IPS DF 6.9 (cell line): ENCODE measurements at regions not wholly inside any gene's neighbourhood (a gene's known extent, or its start where the extent isn't known, plus 50 kb on each side); places are given as distances from the start of the nearest gene placed in this dataset.
"Not testable (repeated sequence)": the region's sequence is repeated elsewhere in the genome, so short reads cannot be mapped to it uniquely, and the experiment has no call there.

Experiments
- DNase-seq: peaks from one replicate; pipeline ENCODE4 v3.0.0-alpha.2; 2013; ENCODE audit warnings: low read depth, low spot score
- H3K27ac ChIP-seq: one replicate; pipeline ENCODE4 v1.5.1; 2013; ENCODE audit warnings: low read length, control low read depth
- H3K27me3 ChIP-seq: 2 replicates; pipeline ENCODE4 v1.6.1; 2013; ENCODE audit warnings: mild to moderate bottlenecking, low read length; ENCODE audit not compliant: control insufficient read depth, insufficient read depth
- H3K36me3 ChIP-seq: 2 replicates; pipeline ENCODE4 v1.6.1; 2013; ENCODE audit warnings: low read length; ENCODE audit not compliant: control insufficient read depth, insufficient read depth
- H3K4me1 ChIP-seq: 2 replicates; pipeline ENCODE4 v1.6.1; 2013; ENCODE audit warnings: low read length; ENCODE audit not compliant: control insufficient read depth, insufficient read depth
- H3K4me3 ChIP-seq: 2 replicates; pipeline ENCODE4 v1.5.1; 2013; ENCODE audit warnings: mild to moderate bottlenecking, low read length
- H3K9me3 ChIP-seq: 2 replicates; pipeline ENCODE4 v1.6.1; 2013; ENCODE audit warnings: low read length, inconsistent platforms; ENCODE audit not compliant: control insufficient read depth, insufficient read depth
- WGBS: extraction: QIAGEN DNeasy Blood & Tissue Kit; methylation state at CpG from one replicate; pipeline ENCODE4 v1.1.7; 2013; ENCODE audit warnings: mixed read lengths, missing lambda C conversion rate; ENCODE audit not compliant: insufficient read length, insufficient coverage; 5-methylcytosine and 5-hydroxymethylcytosine counted together

DNA sequence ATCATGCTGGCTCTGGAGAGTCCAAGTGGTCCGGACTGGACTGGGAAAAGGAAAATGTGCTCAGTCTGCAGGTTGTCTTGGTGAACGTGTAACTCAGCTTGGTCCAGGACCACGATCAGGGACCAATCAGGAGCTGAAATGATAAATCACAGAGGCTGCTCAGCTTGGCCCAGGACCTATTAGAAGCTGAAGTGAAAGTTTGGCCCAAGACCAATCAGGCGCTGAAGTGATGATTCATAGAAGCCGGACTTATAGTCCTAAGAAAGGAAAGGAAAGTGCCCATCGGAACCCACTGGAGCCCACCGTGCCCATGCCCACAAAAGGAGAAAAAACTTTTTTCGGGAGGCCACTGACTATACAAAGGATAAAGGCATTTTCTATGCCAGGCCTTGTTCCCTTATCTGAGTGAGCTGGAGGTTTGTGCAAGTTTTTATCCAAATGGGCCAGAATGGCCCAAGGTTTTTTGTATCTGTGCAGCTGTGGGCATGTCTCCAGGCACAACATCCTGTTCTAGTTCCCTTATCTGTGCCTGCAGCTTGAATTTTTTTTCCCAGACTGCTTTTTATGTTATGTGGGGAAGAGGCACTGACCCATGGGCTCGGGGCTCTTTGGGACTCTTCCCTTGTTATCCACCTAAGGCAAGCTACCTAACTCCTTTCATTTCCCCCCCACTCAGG is 194.4 kb downstream of the FAM133A start:
- H3K27ac ChIP-seq: no peak overlapping the region
- no peak for DNase-seq
- H3K4me1 ChIP-seq: no peaks in the 10 kb centered on the region
- no peak overlapping the region for H3K4me3 ChIP-seq
- H3K9me3 ChIP-seq: no peaks in the 10 kb centered on the region
- H3K36me3 ChIP-seq: no peaks in the 10 kb centered on the region
- H3K27me3 ChIP-seq: no peaks in the 10 kb centered on the region
- WGBS: no CpG with 5 or more reads among the region's 9 CpGs

DNA sequence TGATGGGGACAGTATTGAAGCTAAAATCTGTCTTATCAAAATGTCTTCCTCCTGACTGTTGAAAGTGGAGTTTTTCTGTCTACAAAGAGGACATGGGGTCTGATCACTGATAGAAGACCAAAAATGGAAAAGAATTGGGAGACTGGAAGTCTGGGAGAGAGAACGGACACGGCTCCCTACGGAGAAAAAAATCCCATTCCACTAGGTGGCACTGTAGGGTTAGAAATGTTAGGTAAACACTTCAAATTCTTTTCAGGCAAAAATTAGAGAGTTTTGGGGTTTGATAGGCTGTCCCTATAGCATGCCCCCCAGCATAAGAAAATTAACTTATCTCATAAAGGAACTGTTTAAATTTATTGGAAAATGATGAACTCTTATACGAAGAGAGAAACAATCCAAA is 200.5 kb downstream of the FAM133A start:
- no peaks in the 10 kb centered on the region for H3K27me3 ChIP-seq
- peak; percentile 39 for DNase-seq
- H3K4me1 ChIP-seq: no peaks in the 10 kb centered on the region
- H3K36me3 ChIP-seq: no peaks in the 10 kb centered on the region
- no peak overlapping the region for H3K27ac ChIP-seq
- H3K9me3 ChIP-seq: no peaks in the 10 kb centered on the region
- no CpG with 5 or more reads among the region's 4 CpGs for WGBS
- no peak overlapping the region for H3K4me3 ChIP-seq

GRCh38 chrX:93875621-93876282 is 201.7 kb downstream of the FAM133A start:
- Histone ChIP-seq H3K27me3 (no peaks in the 10 kb centered on the region), H3K36me3 (no peaks in the 10 kb centered on the region), H3K4me3 (no peak overlapping the region), H3K4me1 (no peaks in the 10 kb centered on the region), H3K27ac (no peak overlapping the region), H3K9me3 (no peaks in the 10 kb centered on the region)
- no CpG with 5 or more reads among the region's 4 CpGs for WGBS
- no peak for DNase-seq

DNA sequence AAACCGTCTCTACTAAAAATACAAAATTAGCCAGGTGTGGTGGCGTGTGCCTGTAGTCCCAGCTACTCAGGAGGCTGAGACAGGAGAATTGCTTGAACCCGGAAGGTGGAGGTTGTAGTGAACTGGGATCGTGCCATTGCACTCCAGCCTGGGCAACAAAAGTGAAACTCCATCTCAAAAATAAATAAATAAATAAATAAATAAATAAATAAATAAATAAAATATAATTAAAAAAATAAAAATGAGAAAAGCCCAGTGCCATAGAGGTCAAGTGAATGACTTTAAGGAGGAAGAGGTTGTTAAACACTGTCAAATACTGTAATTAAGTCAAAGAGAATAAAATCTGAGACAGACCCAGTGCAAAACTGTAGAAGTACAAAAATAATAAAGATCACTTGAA is 247.0 kb downstream of the FAM133A start:
- DNase-seq, H3K4me3 ChIP-seq, H3K27me3 ChIP-seq, H3K27ac ChIP-seq, H3K9me3 ChIP-seq, H3K36me3 ChIP-seq, H3K4me1 ChIP-seq: not testable (repeated sequence)
- WGBS: no CpG with 5 or more reads among the region's 4 CpGs

DNA sequence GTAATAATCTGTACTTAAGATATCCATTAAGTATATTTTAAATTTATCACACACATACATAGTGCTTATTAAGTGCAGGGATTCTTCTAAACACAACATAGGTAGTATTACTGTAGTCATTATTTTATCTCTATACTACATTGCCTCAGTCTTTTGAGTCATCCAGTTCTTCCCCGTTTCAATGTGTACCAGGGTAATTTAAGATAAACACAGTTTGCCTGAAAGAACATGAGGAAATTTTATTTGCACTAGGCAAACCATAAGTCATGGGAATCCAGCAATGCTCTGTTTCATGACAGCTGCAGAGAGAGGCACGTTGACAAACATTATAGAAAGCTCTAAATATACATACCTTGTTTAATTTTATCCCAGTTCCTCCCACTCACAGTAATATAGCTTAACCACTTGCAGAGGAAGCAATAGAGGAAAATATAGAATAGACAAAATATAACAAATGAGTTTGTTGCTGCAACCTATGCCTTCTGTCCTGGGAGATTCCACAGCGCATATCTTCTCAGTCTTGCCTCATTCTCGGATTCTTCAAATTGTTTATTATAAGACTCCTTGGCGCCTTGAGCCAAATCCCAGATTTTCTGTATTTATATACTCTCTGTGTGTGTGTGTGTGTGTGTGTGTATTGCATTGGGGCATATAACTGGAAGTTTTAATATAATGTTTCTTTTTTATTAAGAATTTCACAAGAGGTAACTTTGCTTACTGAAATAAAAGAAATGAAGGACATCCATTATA is 258.6 kb downstream of the FAM133A start:
- WGBS: no CpG with 5 or more reads among the region's 5 CpGs
- Histone ChIP-seq H3K27ac (no peak overlapping the region), H3K4me1 (no peaks in the 10 kb centered on the region), H3K36me3 (no peaks in the 10 kb centered on the region), H3K4me3 (no peak overlapping the region), H3K9me3 (no peaks in the 10 kb centered on the region), H3K27me3 (no peaks in the 10 kb centered on the region)
- no peak for DNase-seq

GRCh38 chrX:93977641-93978040 is 303.6 kb downstream of the FAM133A start:
- no peak for DNase-seq
- Histone ChIP-seq H3K36me3 (no peaks in the 10 kb centered on the region), H3K4me3 (no peak overlapping the region), H3K9me3 (no peaks in the 10 kb centered on the region), H3K27ac (no peak overlapping the region), H3K4me1 (no peaks in the 10 kb centered on the region), H3K27me3 (no peaks in the 10 kb centered on the region)

DNA sequence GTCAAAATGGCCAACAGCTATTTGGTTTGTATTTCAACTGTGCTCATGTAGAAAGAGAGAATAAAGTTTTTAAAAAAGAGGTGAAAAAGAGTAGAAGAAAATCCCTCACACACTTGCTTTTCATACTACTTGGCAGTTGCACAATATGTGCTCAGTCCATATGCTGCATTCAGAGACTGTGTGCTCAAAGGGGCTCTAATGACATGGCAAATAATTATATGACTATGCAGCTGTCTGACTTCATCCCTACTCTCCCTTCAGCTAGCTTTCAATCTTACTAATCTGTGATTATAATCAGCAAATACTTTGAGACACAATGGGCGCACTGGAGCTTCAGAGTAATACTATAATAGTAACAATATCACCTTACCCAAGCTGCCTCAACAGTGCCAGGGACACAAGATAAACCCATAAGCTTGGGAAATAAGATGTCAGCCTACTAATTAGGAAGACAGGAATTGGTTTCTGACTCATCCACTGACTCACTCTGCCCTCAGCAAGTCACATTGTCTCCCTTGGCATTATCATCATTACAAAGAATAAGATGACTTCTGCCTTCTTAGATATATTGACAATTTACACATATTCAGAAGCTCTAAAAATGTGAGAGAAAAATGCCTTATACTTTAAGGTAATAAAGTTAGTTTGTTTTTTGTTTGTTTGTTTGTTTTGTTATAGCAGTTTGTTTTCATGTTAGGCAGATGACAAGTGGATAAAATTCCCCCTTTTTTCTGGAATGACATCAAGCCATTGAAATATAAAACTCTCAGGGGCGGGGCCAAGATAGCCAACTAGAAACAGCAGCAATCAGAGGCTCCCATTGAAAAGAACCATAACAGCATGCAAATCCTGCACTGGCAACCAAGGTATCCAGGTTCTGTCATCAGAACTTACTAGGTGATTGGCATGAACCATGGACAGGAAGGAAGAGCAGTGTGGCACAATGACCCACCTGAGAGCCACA is 311.6 kb downstream of the FAM133A start:
- H3K27ac ChIP-seq: no peak overlapping the region
- H3K4me3 ChIP-seq: no peak overlapping the region
- WGBS: no CpG with 5 or more reads among the region's 2 CpGs
- H3K4me1 ChIP-seq: no peaks in the 10 kb centered on the region
- no peak for DNase-seq
- H3K9me3 ChIP-seq: no peaks in the 10 kb centered on the region
- no peaks in the 10 kb centered on the region for H3K27me3 ChIP-seq
- H3K36me3 ChIP-seq: no peaks in the 10 kb centered on the region
